Gastrocnemius medialis (tissue), 4 donors: ENCODE measurements at regions not wholly inside any gene's neighbourhood (a gene's known extent, or its start where the extent isn't known, plus 50 kb on each side); places are given as distances from the start of the nearest gene placed in this dataset.

Experiments used
- CTCF ChIP-seq, 5 experiments: fragments of 450-650 bp in 3 of 5; fragments of 200-600 bp in 2 of 5; sonication (generic) in 2 of 5; IDR thresholded peaks in 4 of 5; conservative IDR thresholded peaks in 1 of 5; 1 replicate in 4 of 5; 2 replicates in 1 of 5; pipeline ENCODE4 v1.5.1; 2016 to 2019; ENCODE audit warnings: antibody characterized with exemption in 5 of 5, mild to moderate bottlenecking in 3 of 5, moderate library complexity in 3 of 5
- POLR2A ChIP-seq, 2 donors: fragments of 450-650 bp; IDR thresholded peaks; one replicate each; pipeline ENCODE4 v1.6.1; 2017; ENCODE audit warnings: antibody characterized with exemption in 2 of 2, mild to moderate bottlenecking in 2 of 2, moderate library complexity in 2 of 2

GRCh38 chrX:95117556-95117955 is 1443.5 kb downstream of the FAM133A start:
- TF ChIP-seq CTCF (IDR thresholded peaks at IDR 0.05 in 4 of 5, conservative IDR thresholded peaks at IDR 0.05 in 1 of 5) = no peak
- no peak for TF ChIP-seq POLR2A (IDR thresholded peaks at IDR 0.05)
